ENCODE measurements at regions not wholly inside any gene's neighbourhood (a gene's known extent, or its start where the extent isn't known, plus 50 kb on each side); places are given as distances from the start of the nearest gene placed in this dataset.
"Not testable (repeated sequence)": the region's sequence is repeated elsewhere in the genome, so short reads cannot be mapped to it uniquely, and the experiment has no call there.

- DNase-seq (ENCODE audit: low spot score), result no peak
These were observed 88.5 kb upstream of the NFASC start for GRCh38 chr1:204782118-204782700.

DNA sequence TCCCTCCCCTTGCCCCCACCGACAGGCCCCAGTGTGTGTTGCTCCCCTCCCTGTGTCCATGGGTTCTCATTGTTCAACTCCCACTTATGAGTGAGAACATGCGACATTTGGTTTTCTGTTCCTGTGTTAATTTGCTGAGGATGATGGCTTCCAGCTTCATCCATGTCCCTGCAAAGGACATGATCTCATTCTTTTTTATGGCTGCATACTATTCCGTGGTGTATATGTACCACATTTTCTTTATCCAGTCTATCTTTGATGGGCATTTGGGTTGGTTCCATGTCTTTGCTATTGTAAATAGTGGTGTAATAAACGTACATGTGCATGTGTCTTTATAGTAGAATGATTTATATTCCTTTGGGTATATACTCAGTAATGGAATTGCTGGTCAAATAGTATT, 85.6 kb upstream of the NFASC start:
- DNase-seq (ENCODE audit: low spot score), result not testable (repeated sequence)

DNA sequence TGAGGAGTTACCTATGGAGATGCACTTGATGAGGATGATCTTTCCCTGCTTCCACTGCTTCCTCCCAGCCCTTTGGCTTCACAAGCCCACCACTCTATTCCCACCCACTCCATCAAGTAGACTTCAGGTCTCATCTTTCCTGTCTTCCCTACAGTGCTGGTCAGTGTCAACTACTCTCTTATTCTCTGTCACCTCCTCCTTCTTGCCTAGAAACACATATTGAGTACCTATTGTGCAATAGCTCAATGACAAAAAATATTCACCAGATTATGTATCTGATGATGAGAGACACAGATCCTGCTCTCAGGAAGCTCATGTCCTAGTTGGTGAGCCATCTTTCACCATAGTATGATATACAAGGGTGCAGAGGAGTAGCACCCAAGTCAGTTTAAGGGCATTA, 82.2 kb upstream of the NFASC start:
- DNase-seq (ENCODE audit: low spot score), result no peak

DNA sequence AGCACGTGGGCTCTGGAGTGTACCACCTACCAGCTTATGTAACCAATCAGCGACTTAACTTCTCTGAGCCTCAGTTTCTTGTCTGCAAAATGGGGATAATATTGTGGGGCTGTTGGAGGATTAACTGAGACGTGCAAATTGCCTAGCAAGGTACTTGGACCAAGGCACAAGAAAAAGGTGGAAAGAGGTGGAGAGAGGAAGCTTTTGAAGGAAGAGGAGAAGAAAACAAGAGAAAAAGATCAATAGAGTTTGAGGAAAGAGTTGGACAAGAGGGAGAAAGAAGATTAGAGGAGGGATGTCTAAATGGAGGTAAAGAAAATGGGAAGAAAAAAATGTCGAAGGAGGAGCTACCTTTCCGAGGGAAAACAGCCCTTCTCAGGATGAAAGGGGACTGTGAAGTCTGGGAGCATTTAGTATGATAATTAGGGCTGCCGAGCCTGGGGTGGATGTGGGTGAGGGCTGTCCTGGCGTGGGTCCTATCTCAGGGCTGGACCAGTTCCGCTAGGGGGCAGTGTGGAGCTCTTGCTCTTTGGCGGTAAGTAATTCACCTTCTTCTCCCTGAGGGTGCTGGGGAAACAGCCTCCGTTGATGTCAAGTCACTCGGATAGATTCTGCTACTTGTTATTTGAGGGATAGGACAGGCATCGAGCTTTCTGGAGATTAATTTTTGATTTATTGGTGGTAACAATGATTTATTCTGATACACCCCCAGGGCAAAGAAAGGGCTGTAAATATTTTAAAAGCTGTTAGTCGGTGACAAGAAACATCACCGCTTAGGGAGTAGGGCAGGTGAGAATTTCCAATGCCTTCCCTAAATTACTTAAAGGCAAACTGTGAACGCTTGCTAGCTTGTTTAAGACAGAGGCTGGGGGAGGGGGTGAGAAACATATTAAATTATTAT, 79.0 kb upstream of the NFASC start:
- DNase-seq (ENCODE audit: low spot score), result peak; percentile 68

DNA sequence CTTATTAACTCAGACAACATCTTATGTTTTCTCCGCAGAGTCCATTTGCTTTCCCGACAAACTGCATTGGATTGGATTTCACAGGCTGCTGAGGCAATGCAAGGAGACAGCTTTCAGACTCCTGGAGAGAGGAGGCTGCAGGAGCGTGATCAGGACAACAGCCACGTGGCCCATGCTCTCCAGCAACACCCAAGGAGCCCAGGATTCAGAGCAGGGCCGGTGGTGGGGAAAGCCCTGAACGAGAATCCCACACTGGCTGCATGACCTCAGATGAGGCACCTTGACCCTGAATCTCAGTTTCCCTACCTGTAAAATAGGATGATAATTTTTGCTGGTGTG, 78.3 kb upstream of the NFASC start:
- DNase-seq (ENCODE audit: low spot score), result no peak

GRCh38 chr1:204793259-204793914, 77.3 kb upstream of the NFASC start:
- no peak for DNase-seq (ENCODE audit: low spot score)

DNA sequence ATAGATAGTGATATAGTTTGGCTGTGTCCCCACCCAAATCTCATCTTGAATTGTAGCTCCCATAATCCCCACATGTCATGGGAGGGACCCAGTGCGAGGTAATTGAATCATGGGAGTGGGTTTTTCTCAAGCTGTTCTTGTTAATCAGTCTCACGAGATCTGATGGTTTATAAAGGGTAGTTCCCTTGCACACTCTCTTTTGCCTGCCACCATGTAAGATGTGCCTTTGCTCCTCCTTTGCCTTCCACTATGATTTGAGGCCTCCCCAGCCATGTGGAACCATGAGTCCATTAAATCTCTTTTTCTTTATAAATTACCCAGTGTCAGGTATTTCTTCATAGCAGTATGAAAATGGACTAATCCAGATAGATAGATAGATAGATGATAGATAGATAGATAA, 73.8 kb upstream of the NFASC start:
- not testable (repeated sequence) for DNase-seq (ENCODE audit: low spot score)

DNA sequence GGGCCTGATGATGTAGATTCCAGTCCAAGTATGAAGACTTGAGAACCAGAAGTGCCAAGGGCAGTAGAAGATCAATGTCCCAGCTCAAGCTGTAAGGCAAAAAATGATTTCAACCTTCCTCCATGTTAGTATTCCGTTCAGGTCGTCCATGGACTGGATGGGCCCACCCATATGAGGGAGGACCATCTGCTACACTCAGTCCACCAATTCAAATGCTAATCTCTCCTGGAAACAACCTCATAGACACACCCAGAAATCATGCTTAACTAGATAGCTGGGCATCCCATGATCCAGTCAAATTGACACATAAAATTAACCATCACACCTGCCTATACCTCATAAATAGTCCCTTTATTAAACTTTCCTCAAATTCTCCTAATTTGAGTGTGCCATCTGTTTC, 73.3 kb upstream of the NFASC start:
- no peak for DNase-seq (ENCODE audit: low spot score)

- DNase-seq (ENCODE audit: low spot score), result no peak
These were observed 71.0 kb upstream of the NFASC start for GRCh38 chr1:204799630-204800029.

DNA sequence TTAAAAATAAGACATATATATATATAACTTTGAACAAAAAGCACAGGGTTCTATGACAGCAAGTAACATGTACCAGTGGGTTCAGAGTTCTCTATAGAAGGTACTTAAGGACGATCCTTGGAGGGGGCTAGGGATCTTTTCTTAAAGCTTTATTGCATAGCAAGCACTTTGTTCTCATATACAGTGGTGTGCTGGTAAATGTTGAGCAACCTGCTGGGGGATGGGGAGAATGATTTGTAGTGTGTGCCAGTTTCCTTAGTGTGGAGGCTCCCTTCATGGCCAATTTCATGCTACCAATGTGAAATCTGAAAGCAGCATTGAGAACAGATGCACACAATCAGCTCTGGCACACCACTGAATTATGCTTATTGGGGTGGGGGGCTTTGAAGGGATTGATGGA, 69.5 kb upstream of the NFASC start:
- no peak for DNase-seq (ENCODE audit: low spot score)

- DNase-seq (ENCODE audit: low spot score), result no peak
These were observed 68.1 kb upstream of the NFASC start for GRCh38 chr1:204802401-204803175.

- no peak for DNase-seq (ENCODE audit: low spot score)
These were observed 67.1 kb upstream of the NFASC start for GRCh38 chr1:204803607-204804006.

GRCh38 chr1:204806943-204807687, 63.5 kb upstream of the NFASC start:
- DNase-seq (ENCODE audit: low spot score), result peak; percentile 78

GRCh38 chr1:204809488-204809887, 61.2 kb upstream of the NFASC start:
- no peak for DNase-seq (ENCODE audit: low spot score)

- DNase-seq (ENCODE audit: low spot score), result no peak
These were observed 57.8 kb upstream of the NFASC start for GRCh38 chr1:204812842-204813241.

DNA sequence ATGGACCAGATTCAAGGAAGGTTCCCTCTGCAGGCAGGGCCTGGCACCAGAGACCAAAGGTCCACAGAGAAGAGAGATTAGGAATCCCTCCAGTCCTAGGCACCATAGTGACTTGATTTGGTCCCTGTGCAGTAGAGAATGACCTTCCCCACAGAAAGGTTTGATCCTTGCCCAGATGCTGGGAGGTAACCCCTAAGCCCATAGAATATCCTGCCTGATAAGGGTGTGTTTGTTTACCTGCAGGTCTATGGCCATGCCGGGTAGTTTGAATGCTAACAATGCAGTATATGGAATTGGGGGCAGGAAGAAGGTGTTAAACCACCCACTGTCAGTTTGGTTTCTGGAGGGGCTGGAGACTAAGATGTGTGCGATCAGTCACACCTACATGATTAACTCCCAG, 57.1 kb upstream of the NFASC start:
- no peak for DNase-seq (ENCODE audit: low spot score)

- no peak for DNase-seq (ENCODE audit: low spot score)
These were observed 56.3 kb upstream of the NFASC start for GRCh38 chr1:204814166-204814884.

DNA sequence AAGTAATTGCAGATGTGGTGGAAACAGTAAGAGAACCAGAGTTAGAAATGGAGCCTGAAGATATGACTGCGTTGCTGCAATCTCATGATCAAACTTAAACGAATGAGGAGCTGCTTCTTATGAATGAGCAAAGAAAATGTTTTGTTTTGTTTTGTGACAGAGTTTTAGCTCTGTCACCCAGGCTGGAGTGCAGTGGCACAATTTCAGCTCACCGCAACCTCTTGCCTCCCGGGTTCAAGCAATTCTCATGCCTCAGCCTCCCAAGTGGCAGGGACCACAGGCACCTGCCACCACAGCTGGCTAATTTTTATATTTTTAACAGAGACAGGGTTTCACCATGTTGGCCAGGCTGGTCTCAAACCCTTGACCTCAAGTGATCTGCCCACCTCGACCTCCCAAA, 53.3 kb upstream of the NFASC start:
- no peak for DNase-seq (ENCODE audit: low spot score)

GRCh38 chr1:204818998-204819397, 51.7 kb upstream of the NFASC start:
- DNase-seq (ENCODE audit: low spot score), result no peak

GRCh38 chr1:204819495-204819894, 51.2 kb upstream of the NFASC start:
- peak; percentile 60 for DNase-seq (ENCODE audit: low spot score)
